IMR-90 (cell line): ENCODE measurements at regions not wholly inside any gene's neighbourhood (a gene's known extent, or its start where the extent isn't known, plus 50 kb on each side); places are given as distances from the start of the nearest gene placed in this dataset.
A peak's percentile ranks its signal among the peaks of the same experiment; 100 is the strongest.

Source experiments
- ATAC-seq: fragments of 200-7000 bp; cut with Tn5 transposase; 2 replicates; pipeline ENCODE4 v1.9.1; 2020; ENCODE audit warnings: low read depth, mild to moderate bottlenecking, moderate library complexity
- BruUV-seq: library from RNA; stranded (reverse); fragments of 400-500 nt; replicated peaks from 2 replicates; lab custom pipeline; 2021; lab: Mats Ljungman, UMichigan
- CTCF ChIA-PET: fragments of 300-600 bp; formaldehyde crosslinking; extraction: SDS; loops from one replicate; lab custom pipeline; 2021; ENCODE audit warnings: antibody characterized with exemption; lab: Yijun Ruan, JAX
- POLR2A ChIA-PET: fragments of 300-600 bp; sonication (Branson Sonifier 250); formaldehyde crosslinking; loops from one replicate; lab custom pipeline; 2022; ENCODE audit warnings: antibody characterized with exemption; ENCODE audit not compliant: unreplicated experiment; lab: Charles Lee
- DNase-seq: peaks from one replicate; pipeline ENCODE4 v3.0.0; 2013
- H2AFZ ChIP-seq: replicated peaks from 2 replicates; pipeline ENCODE3; 2013; ENCODE audit warnings: low read length, mild to moderate bottlenecking; ENCODE audit not compliant: poor library complexity
- H2AK5ac ChIP-seq: 2 replicates; pipeline ENCODE4 v1.6.1; 2013; ENCODE audit warnings: low read depth, low read length, inconsistent platforms
- H2AK9ac ChIP-seq: replicated peaks from 2 replicates; pipeline ENCODE3; 2013; ENCODE audit warnings: mild to moderate bottlenecking, low read depth, low read length, moderate library complexity; ENCODE audit not compliant: poor library complexity
- H2BK120ac ChIP-seq: 2 replicates; pipeline ENCODE4 v1.6.1; 2013; ENCODE audit warnings: low read depth, low read length, inconsistent platforms
- H2BK15ac ChIP-seq: 3 replicates; pipeline ENCODE4 v1.6.1; 2013; ENCODE audit warnings: low read depth, low read length, inconsistent platforms
- H2BK20ac ChIP-seq: 2 replicates; pipeline ENCODE4 v1.6.1; 2013; ENCODE audit warnings: low read depth, mild to moderate bottlenecking, inconsistent platforms, low read length, moderate library complexity
- H2BK5ac ChIP-seq: 2 replicates; pipeline ENCODE4 v1.6.1; 2013; ENCODE audit warnings: mild to moderate bottlenecking, low read depth, low read length, inconsistent platforms; ENCODE audit not compliant: poor library complexity, severe bottlenecking
- H3K14ac ChIP-seq: replicated peaks from 2 replicates; pipeline ENCODE4 v1.6.1; 2013; ENCODE audit warnings: low read depth, low read length, inconsistent platforms
- H3K18ac ChIP-seq: 2 replicates; pipeline ENCODE4 v1.6.1; 2013; ENCODE audit warnings: low read depth, low read length, control low read depth
- H3K23ac ChIP-seq: 2 replicates; pipeline ENCODE4 v1.6.1; 2013; ENCODE audit warnings: low read depth, low read length, inconsistent platforms
- H3K27ac ChIP-seq: 2 replicates; pipeline ENCODE4 v1.5.1; 2013; ENCODE audit warnings: mild to moderate bottlenecking, control low read depth, low read length; ENCODE audit not compliant: insufficient read depth
- H3K27me3 ChIP-seq: 2 replicates; pipeline ENCODE4 v1.6.1; 2013; ENCODE audit warnings: low read length; ENCODE audit not compliant: control insufficient read depth, insufficient read depth
- H3K36me3 ChIP-seq: 2 replicates; pipeline ENCODE4 v1.6.1; 2013; ENCODE audit warnings: low read length, mixed read lengths; ENCODE audit not compliant: control insufficient read depth, insufficient read depth
- H3K4ac ChIP-seq: 2 replicates; pipeline ENCODE4 v1.6.1; 2013; ENCODE audit warnings: low read depth, low read length, inconsistent platforms
- H3K4me1 ChIP-seq: 2 replicates; pipeline ENCODE4 v1.6.1; 2013; ENCODE audit warnings: low read length, mixed read lengths; ENCODE audit not compliant: control insufficient read depth, insufficient read depth
- H3K4me2 ChIP-seq: 2 replicates; pipeline ENCODE4 v1.6.1; 2013; ENCODE audit warnings: low read depth, mild to moderate bottlenecking, control low read depth, low read length, moderate library complexity
- H3K4me3 ChIP-seq: 2 replicates; pipeline ENCODE4 v1.5.1; 2013; ENCODE audit warnings: low read depth, mild to moderate bottlenecking, control low read depth, low read length, moderate library complexity; ENCODE audit not compliant: insufficient read depth
- H3K56ac ChIP-seq: 2 replicates; pipeline ENCODE4 v1.6.1; 2013; ENCODE audit warnings: low read length, inconsistent platforms; ENCODE audit not compliant: insufficient read depth; ENCODE audit errors: extremely low read depth
- H3K79me1 ChIP-seq, 2 experiments: 2 replicates each; pipeline ENCODE4 v1.6.1; 2013; ENCODE audit warnings: low read length in 2 of 2, inconsistent platforms in 1 of 2, low read depth in 1 of 2
- H3K9ac ChIP-seq: 2 replicates; pipeline ENCODE4 v1.6.1; 2013; ENCODE audit warnings: low read depth, low read length, control low read depth
- H3K9me1 ChIP-seq: 2 replicates; pipeline ENCODE4 v1.6.1; 2013; ENCODE audit warnings: low read length, inconsistent platforms; ENCODE audit not compliant: insufficient read depth
- H3K9me3 ChIP-seq: 2 replicates; pipeline ENCODE4 v1.6.1; 2013; ENCODE audit warnings: low read length; ENCODE audit not compliant: control insufficient read depth, insufficient read depth
- H4K20me1 ChIP-seq: 2 replicates; pipeline ENCODE4 v1.6.1; 2013; ENCODE audit warnings: low read length, inconsistent platforms; ENCODE audit not compliant: insufficient read depth
- H4K5ac ChIP-seq: 2 replicates; pipeline ENCODE4 v1.6.1; 2013; ENCODE audit warnings: mild to moderate bottlenecking, low read depth, low read length, control low read depth
- H4K8ac ChIP-seq, 2 experiments: 2 replicates each; pipeline ENCODE4 v1.6.1; 2013; ENCODE audit warnings: low read depth in 2 of 2, low read length in 2 of 2, control low read depth in 1 of 2, inconsistent platforms in 1 of 2
- H4K91ac ChIP-seq: 2 replicates; pipeline ENCODE4 v1.6.1; 2013; ENCODE audit warnings: low read depth, low read length, inconsistent platforms; ENCODE audit not compliant: insufficient read depth
- CTCF ChIP-seq: conservative IDR thresholded peaks from 2 replicates; pipeline ENCODE4 v1.5.1; 2012; ENCODE audit warnings: mild to moderate bottlenecking, low read depth, low read length, improper control_type of control experiment
- MAFK ChIP-seq: IDR thresholded peaks from 2 replicates; pipeline ENCODE4 v1.6.1; 2012; ENCODE audit warnings: low read depth, low read length, improper control_type of control experiment
- WGBS, 2 experiments: methylation state at CpG; one replicate each; pipeline versions ENCODE4 v1.1.5 to v1.1.7; 2013; ENCODE audit warnings: missing lambda C conversion rate in 2 of 2; ENCODE audit not compliant: insufficient read length in 1 of 2; ENCODE audit errors: extremely low coverage in 2 of 2; 5-methylcytosine and 5-hydroxymethylcytosine counted together
- dilution Hi-C: fragments of 300-500 bp; cut with HindIII; formaldehyde crosslinking; loops from one replicate; pipeline ENCODE4 v1.14.3; 2018; ENCODE audit warnings: low sequenced_read_pairs; ENCODE audit not compliant: unreplicated experiment
- in situ Hi-C: fragments of 300-500 bp; cut with MboI; formaldehyde crosslinking; loops from 3 replicates; pipeline ENCODE4 v1.14.3; 2019; ENCODE audit warnings: low sequenced_read_pairs, inconsistent platforms, mixed read lengths
- intact Hi-C: fragments of 100-400 bp; cut with micrococcal nuclease; formaldehyde crosslinking; loops from 2 replicates; pipeline ENCODE4 v1.10.0; 2022

GRCh38 chrX:26631385-26631784, 415.4 kb downstream of the MAGEB5 start:
- in situ Hi-C loops, result no loop called here
- intact Hi-C loops, result no loop called here
- Histone ChIP-seq H3K4me1 (no peaks in the 10 kb centered on the region), H3K4ac (no peak overlapping the region), H2AFZ (no peak overlapping the region), H2AK9ac (no peak overlapping the region), H3K4me2 (no peak overlapping the region), H2AK5ac (no peak overlapping the region), H2BK15ac (no peak overlapping the region), H3K9ac (no peak overlapping the region), H3K9me3 (no peaks in the 10 kb centered on the region), H3K56ac (no peak overlapping the region), H4K91ac (no peak overlapping the region), H3K18ac (no peak overlapping the region), H4K20me1 (no peaks in the 10 kb centered on the region), H3K9me1 (no peaks in the 10 kb centered on the region), H3K27ac (no peak overlapping the region), H3K23ac (no peak overlapping the region), H3K79me1 (no peaks in the 10 kb centered on the region), H3K27me3 (no peaks in the 10 kb centered on the region), H3K4me3 (no peak overlapping the region), H2BK120ac (no peak overlapping the region), H2BK5ac (no peak overlapping the region), H4K8ac (no peak overlapping the region), H3K14ac (no peak overlapping the region), H3K36me3 (no peaks in the 10 kb centered on the region), H2BK20ac (no peak overlapping the region), H4K5ac (no peak overlapping the region)
- WGBS, 2 experiments, result no CpG with 5 or more reads among the region's 1 CpG
- no peak for DNase-seq
- POLR2A ChIA-PET, result no interaction called here
- dilution Hi-C loops, result no loop called here
- TF ChIP-seq MAFK (peak; percentile 68), CTCF (no peak)
- ATAC-seq, result no peak
- CTCF ChIA-PET, result no interaction called here
- BruUV-seq, result no TSS peak
